Tibial artery (tissue), 4 donors: ENCODE measurements at regions not wholly inside any gene's neighbourhood (a gene's known extent, or its start where the extent isn't known, plus 50 kb on each side); places are given as distances from the start of the nearest gene placed in this dataset.

ENCODE experiments used
- DNase-seq, 2 donors: peaks; one replicate each; pipeline ENCODE4 v3.0.0-alpha.2; 2019
- H3K27ac ChIP-seq, 2 donors: fragments of 200-600 bp; sonication (generic) in 1 of 2; 1 replicate in 1 of 2; 2 replicates in 1 of 2; pipeline ENCODE4 v1.5.1; 2018 to 2019; ENCODE audit warnings: mild to moderate bottlenecking in 1 of 2
- H3K27me3 ChIP-seq, 2 donors: fragments of 200-600 bp; sonication (generic) in 1 of 2; one replicate each; pipeline versions ENCODE4 v1.5.1 to v1.6.0; 2016 to 2019
- H3K36me3 ChIP-seq, 3 donors: fragments of 200-600 bp; sonication (generic) in 2 of 3; one replicate each; pipeline ENCODE4 v1.5.1; 2016 to 2019; ENCODE audit warnings: mild to moderate bottlenecking in 2 of 3
- H3K4me1 ChIP-seq, 4 donors: fragments of 200-600 bp; sonication (generic) in 2 of 4; 1 replicate in 3 of 4; 2 replicates in 1 of 4; pipeline ENCODE4 v1.5.1; 2016 to 2019
- H3K4me3 ChIP-seq, 2 donors: fragments of 200-600 bp; sonication (generic) in 1 of 2; 1 replicate in 1 of 2; 2 replicates in 1 of 2; pipeline ENCODE4 v1.5.1; 2018 to 2019; ENCODE audit warnings: mild to moderate bottlenecking in 2 of 2
- H3K9me3 ChIP-seq, 3 donors: fragments of 200-600 bp; sonication (generic) in 1 of 3; one replicate each; pipeline ENCODE4 v1.5.1; 2016 to 2019
- CTCF ChIP-seq, 2 experiments: fragments of 200-600 bp in 1 of 2; fragments of 450-650 bp in 1 of 2; IDR thresholded peaks; one replicate each; pipeline ENCODE4 v1.5.1; 2017 to 2019; ENCODE audit warnings: antibody characterized with exemption in 2 of 2, mild to moderate bottlenecking in 1 of 2, moderate library complexity in 1 of 2
- intact Hi-C: fragments of 100-400 bp; cut with DNase I; formaldehyde crosslinking; loops from one replicate; pipeline ENCODE4 v1.15.0; 2023; ENCODE audit warnings: low total_unique reads

GRCh38 chr4:35700663-35701062 is 543.7 kb downstream of the ARAP2 start:
- Histone ChIP-seq H3K4me3 (no peak overlapping the region), H3K4me1 (no peaks in the 10 kb centered on the region), H3K36me3 (no peaks in the 10 kb centered on the region), H3K9me3 (no peaks in the 10 kb centered on the region), H3K27ac (no peak overlapping the region), H3K27me3 (no peaks in the 10 kb centered on the region)
- intact Hi-C loops: no loop called here
- no peak for DNase-seq
- TF ChIP-seq CTCF (IDR thresholded peaks at IDR 0.05): no peak

GRCh38 chr4:35709080-35709479 is 535.2 kb downstream of the ARAP2 start:
- no peak overlapping the region for H3K27ac ChIP-seq

GRCh38 chr4:35710343-35710742 is 534.0 kb downstream of the ARAP2 start:
- intact Hi-C loops: no loop called here
- TF ChIP-seq CTCF (IDR thresholded peaks at IDR 0.05): no peak
- H3K9me3 ChIP-seq: peaks cover 0 to 18% (median 5%) of the 10 kb centered on the region in 3 donors

More at GRCh38 chr4:35709080-35709479, 535.2 kb downstream of the ARAP2 start:
- intact Hi-C loops: no loop called here
- no peaks in the 10 kb centered on the region for H3K27me3 ChIP-seq
- H3K4me3 ChIP-seq: no peak overlapping the region
- TF ChIP-seq CTCF (IDR thresholded peaks at IDR 0.05): no peak
- DNase-seq: no peak
- H3K9me3 ChIP-seq: peaks cover 0 to 16% (median 5%) of the 10 kb centered on the region in 3 donors
- no peaks in the 10 kb centered on the region for H3K4me1 ChIP-seq
- H3K36me3 ChIP-seq: no peaks in the 10 kb centered on the region

GRCh38 chr4:35711127-35711526 is 533.2 kb downstream of the ARAP2 start:
- Histone ChIP-seq H3K27ac (no peak overlapping the region), H3K36me3 (no peaks in the 10 kb centered on the region), H3K9me3 (peaks cover 0 to 18% (median 5%) of the 10 kb centered on the region in 3 donors), H3K27me3 (no peaks in the 10 kb centered on the region), H3K4me3 (no peak overlapping the region), H3K4me1 (no peaks in the 10 kb centered on the region)
- intact Hi-C loops: no loop called here
- no peak for DNase-seq
- TF ChIP-seq CTCF (IDR thresholded peaks at IDR 0.05): no peak

More at GRCh38 chr4:35710343-35710742, 534.0 kb downstream of the ARAP2 start:
- DNase-seq: no peak
- Histone ChIP-seq H3K4me3 (no peak overlapping the region), H3K27me3 (no peaks in the 10 kb centered on the region), H3K27ac (no peak overlapping the region), H3K36me3 (no peaks in the 10 kb centered on the region), H3K4me1 (no peaks in the 10 kb centered on the region)

GRCh38 chr4:35723973-35724372 is 520.3 kb downstream of the ARAP2 start:
- intact Hi-C loops: no loop called here
- H3K9me3 ChIP-seq: no peaks in the 10 kb centered on the region
- H3K4me3 ChIP-seq: no peak overlapping the region
- no peak overlapping the region for H3K27ac ChIP-seq
- H3K36me3 ChIP-seq: no peaks in the 10 kb centered on the region
- no peak for TF ChIP-seq CTCF (IDR thresholded peaks at IDR 0.05)
- no peaks in the 10 kb centered on the region for H3K4me1 ChIP-seq
- DNase-seq: no peak
- no peaks in the 10 kb centered on the region for H3K27me3 ChIP-seq

- Histone ChIP-seq H3K36me3 (no peaks in the 10 kb centered on the region), H3K27me3 (no peaks in the 10 kb centered on the region), H3K27ac (no peak overlapping the region), H3K4me3 (no peak overlapping the region), H3K9me3 (no peaks in the 10 kb centered on the region), H3K4me1 (no peaks in the 10 kb centered on the region)
- TF ChIP-seq CTCF (IDR thresholded peaks at IDR 0.05): no peak
- intact Hi-C loops: no loop called here
- no peak for DNase-seq
These were observed 519.2 kb downstream of the ARAP2 start for GRCh38 chr4:35725131-35725530.
